ENCODE measurements at regions not wholly inside any gene's neighbourhood (a gene's known extent, or its start where the extent isn't known, plus 50 kb on each side); places are given as distances from the start of the nearest gene placed in this dataset.

DNA sequence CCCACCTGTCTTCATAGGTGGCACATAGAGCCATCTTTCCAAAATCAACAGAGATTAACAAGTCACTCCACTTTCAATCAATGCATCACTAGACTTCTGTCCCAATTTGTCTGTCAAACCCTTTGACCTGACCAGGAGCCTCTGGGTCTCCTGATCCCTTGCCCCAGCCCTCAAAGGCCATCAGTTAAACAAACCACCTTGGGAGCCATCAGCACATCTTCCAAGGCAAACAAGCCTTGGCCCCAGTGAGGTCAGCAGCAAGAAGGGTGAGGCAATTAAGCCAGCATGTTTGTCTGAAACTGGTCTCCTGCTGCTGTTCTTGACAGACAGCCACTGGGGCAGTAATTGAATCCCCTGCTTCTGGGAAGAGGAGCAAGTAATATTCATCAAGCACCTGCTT lies 742.8 kb upstream of the TBX3 start:
- no peaks in the 10 kb centered on the region for H3K9me3 ChIP-seq
- ATAC-seq, result no peak
- H3K4me1 ChIP-seq, result no peaks in the 10 kb centered on the region
- intact Hi-C loops (cut with DNase I), result no loop called here
- H3K27me3 ChIP-seq, result no peaks in the 10 kb centered on the region
- TF ChIP-seq, protein P1, sequence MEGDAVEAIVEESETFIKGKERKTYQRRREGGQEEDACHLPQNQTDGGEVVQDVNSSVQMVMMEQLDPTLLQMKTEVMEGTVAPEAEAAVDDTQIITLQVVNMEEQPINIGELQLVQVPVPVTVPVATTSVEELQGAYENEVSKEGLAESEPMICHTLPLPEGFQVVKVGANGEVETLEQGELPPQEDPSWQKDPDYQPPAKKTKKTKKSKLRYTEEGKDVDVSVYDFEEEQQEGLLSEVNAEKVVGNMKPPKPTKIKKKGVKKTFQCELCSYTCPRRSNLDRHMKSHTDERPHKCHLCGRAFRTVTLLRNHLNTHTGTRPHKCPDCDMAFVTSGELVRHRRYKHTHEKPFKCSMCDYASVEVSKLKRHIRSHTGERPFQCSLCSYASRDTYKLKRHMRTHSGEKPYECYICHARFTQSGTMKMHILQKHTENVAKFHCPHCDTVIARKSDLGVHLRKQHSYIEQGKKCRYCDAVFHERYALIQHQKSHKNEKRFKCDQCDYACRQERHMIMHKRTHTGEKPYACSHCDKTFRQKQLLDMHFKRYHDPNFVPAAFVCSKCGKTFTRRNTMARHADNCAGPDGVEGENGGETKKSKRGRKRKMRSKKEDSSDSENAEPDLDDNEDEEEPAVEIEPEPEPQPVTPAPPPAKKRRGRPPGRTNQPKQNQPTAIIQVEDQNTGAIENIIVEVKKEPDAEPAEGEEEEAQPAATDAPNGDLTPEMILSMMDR (IDR thresholded peaks at IDR 0.05), result no peak
- H3K4me3 ChIP-seq, result no peak overlapping the region
- no peak for DNase-seq
- no peaks in the 10 kb centered on the region for H3K36me3 ChIP-seq
- H3K27ac ChIP-seq, result no peak overlapping the region

DNA sequence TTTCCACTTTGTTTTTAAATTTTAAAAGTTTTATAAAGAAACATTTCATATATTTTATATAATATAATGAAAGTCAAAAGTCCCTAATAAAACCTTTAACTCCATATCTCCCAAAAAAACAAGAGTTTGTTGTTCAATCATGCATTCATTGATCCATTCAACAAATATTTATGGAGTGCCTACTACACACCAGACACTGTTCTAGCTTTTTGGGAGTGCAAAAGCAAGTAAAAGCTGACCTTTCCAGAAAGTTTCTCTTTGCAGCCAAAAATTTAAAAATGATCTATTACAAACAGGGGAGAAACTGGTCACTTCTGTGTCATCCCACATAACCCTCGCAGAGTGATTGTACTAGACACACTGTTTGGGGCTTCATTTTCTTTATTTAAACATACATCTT lies 740.0 kb upstream of the TBX3 start:
- intact Hi-C loops (cut with DNase I), result no loop called here

DNA sequence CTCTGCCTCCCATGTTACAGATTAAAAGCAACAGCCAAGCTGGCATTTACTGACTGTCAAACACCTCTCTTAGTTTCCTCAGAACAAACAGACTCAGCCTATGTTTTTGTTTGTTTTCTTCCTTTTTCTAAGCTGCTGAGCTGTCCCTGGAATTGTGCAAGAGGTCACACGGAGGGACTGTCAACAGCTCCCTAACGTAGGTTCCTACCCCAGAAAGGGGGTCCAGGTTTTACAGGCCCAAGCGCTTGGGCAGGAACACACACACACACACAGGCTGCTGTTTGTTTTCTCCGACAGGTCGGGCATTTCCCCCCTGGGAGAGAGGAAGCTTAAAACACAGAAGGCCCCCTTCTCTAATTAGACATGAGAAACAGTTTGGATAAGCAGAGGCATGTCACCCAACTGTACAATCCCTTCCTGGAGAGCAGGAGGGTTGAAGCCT lies 739.6 kb upstream of the TBX3 start:
- Histone ChIP-seq H3K4me3 (no peak overlapping the region), H3K9me3 (no peaks in the 10 kb centered on the region), H3K27ac (no peak overlapping the region), H3K27me3 (no peaks in the 10 kb centered on the region), H3K4me1 (no peaks in the 10 kb centered on the region), H3K36me3 (no peaks in the 10 kb centered on the region)
- intact Hi-C loops (cut with DNase I), result no loop called here
- no peak for DNase-seq
- ATAC-seq, result no peak
- TF ChIP-seq, protein P1 (IDR thresholded peaks at IDR 0.05), result no peak

More for the DNA sequence above, 740.0 kb upstream of the TBX3 start:
- DNase-seq, result no peak
- H3K36me3 ChIP-seq, result no peaks in the 10 kb centered on the region
- no peaks in the 10 kb centered on the region for H3K4me1 ChIP-seq
- no peak overlapping the region for H3K4me3 ChIP-seq
- H3K27ac ChIP-seq, result no peak overlapping the region
- ATAC-seq, result no peak
- H3K27me3 ChIP-seq, result no peaks in the 10 kb centered on the region
- no peaks in the 10 kb centered on the region for H3K9me3 ChIP-seq
- TF ChIP-seq, protein P1 (IDR thresholded peaks at IDR 0.05), result no peak

DNA sequence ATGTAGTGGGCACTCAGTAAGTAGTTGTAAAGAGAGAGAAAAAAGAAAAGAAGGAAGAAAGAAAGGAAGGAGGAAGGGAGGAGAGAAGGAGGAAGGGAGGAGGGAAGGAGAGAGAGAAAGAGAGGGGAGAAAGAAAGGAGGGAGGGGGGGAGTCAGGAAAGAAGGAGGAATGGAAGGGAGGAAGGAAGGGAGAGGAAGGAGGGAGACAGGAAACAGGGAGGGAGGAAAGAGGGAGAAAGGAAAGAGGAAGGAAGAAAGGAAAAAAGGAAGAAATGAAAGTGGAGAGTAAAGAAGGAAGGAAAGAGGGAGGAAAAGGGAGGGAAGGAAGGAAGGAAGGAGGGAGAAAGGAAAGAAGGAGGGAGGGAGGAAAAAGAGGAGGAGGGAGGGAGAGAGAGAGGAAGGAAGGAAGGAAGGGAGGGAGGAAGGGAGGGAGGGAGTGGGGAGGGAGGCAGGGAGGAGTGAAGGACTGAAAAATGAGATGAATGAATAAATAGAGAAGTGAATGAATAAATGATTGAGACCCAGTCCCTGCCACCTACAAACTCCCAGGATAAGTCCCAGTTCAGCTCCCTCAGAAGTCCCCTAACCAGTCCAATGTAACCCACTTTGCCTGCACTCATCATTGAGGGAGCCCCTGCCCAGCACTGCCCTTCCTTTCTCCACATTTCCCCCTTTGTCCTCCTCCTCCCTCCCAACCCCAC lies 739.0 kb upstream of the TBX3 start:
- Histone ChIP-seq H3K27me3 (no peaks in the 10 kb centered on the region), H3K36me3 (no peaks in the 10 kb centered on the region), H3K9me3 (no peaks in the 10 kb centered on the region), H3K4me3 (no peak overlapping the region), H3K4me1 (no peaks in the 10 kb centered on the region), H3K27ac (no peak overlapping the region)
- DNase-seq, result no peak
- intact Hi-C loops (cut with DNase I), result no loop called here
- TF ChIP-seq, protein P1 (IDR thresholded peaks at IDR 0.05), result no peak
- no peak for ATAC-seq

DNA sequence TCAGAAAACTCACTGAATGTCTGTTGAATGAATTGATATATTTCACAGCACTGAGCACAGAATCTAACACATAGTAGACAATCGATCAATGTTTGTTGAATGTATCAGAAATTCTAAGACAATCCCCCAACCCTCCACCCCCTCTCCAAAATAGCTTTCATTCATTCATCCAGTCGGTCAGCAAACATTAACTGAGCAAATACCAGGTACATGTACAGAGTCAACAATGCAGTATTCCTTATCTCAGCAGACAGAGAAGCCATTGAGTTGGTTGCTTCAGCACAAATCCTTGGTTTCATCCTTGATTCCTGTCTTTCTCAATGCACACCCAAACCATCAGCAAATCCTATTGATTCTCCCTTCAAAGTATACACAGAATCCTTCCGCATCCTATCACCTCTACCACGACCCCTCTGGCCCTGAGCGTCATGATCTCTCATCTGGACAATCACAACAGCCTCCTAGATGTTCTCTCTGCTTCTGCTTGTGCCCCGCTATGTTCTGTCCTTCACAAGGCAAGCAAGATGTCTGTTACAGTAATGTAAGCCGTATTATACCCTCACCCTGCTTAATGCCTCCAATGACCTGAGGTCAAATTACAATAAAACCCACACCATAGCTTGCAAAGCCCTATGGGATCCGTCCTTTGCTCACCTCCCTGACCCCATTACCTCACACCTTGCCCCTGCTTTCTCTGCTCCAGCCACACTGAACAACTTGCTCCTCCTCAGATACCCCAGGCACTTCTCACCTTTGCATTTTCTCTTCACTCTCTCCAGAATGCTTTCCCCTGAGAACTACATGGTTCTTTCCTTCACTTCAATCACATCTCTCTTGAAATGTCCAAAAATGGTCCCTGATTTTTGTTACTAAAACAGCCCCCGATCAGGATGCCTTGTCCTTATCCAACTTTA lies 738.1 kb upstream of the TBX3 start:
- H3K36me3 ChIP-seq, result no peaks in the 10 kb centered on the region
- no peak overlapping the region for H3K4me3 ChIP-seq
- TF ChIP-seq, protein P1 (IDR thresholded peaks at IDR 0.05), result no peak
- DNase-seq (no peak), ATAC-seq (no peak)
- intact Hi-C loops (cut with DNase I), result no loop called here
- no peak overlapping the region for H3K27ac ChIP-seq
- no peaks in the 10 kb centered on the region for H3K4me1 ChIP-seq
- H3K9me3 ChIP-seq, result no peaks in the 10 kb centered on the region
- H3K27me3 ChIP-seq, result no peaks in the 10 kb centered on the region
